SU-DHL-6 (cell line): ENCODE measurements at regions not wholly inside any gene's neighbourhood (a gene's known extent, or its start where the extent isn't known, plus 50 kb on each side); places are given as distances from the start of the nearest gene placed in this dataset.

Source experiments
- EZH2phosphoT487 ChIP-seq: fragments of 200-600 bp; sonication (generic), shearing (Covaris generic); conservative IDR thresholded peaks from 2 replicates; pipeline ENCODE4 v1.6.1; 2018; ENCODE audit warnings: mild to moderate bottlenecking, antibody characterized with exemption, low read length, moderate library complexity, mixed read lengths
- TF ChIP-seq, protein P1 (sequence below): fragments of 200-600 bp; sonication (generic); IDR thresholded peaks from one replicate; pipeline ENCODE4 v1.5.1; 2017; ENCODE audit warnings: antibody characterized with exemption, mild to moderate bottlenecking, low read length, moderate library complexity; ENCODE audit not compliant: insufficient read depth, poor library complexity, severe bottlenecking

DNA sequence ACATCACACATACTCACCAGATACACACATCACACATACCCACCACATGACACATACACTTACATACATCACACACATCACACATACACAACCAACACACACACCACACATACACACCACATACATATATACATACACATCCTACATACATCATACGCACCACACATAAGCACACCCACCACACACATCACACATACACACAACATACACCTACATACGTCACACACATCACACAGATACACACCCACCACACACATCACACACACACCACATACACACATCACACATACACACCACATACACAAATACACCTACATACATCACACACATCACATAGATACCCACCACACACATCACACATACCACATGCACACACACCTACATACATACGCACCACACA, 158.4 kb downstream of the NDUFA10 start:
- TF ChIP-seq, protein P1, sequence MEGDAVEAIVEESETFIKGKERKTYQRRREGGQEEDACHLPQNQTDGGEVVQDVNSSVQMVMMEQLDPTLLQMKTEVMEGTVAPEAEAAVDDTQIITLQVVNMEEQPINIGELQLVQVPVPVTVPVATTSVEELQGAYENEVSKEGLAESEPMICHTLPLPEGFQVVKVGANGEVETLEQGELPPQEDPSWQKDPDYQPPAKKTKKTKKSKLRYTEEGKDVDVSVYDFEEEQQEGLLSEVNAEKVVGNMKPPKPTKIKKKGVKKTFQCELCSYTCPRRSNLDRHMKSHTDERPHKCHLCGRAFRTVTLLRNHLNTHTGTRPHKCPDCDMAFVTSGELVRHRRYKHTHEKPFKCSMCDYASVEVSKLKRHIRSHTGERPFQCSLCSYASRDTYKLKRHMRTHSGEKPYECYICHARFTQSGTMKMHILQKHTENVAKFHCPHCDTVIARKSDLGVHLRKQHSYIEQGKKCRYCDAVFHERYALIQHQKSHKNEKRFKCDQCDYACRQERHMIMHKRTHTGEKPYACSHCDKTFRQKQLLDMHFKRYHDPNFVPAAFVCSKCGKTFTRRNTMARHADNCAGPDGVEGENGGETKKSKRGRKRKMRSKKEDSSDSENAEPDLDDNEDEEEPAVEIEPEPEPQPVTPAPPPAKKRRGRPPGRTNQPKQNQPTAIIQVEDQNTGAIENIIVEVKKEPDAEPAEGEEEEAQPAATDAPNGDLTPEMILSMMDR = no peak
- TF ChIP-seq EZH2phosphoT487 = no peak
